ENCODE measurements at regions not wholly inside any gene's neighbourhood (a gene's known extent, or its start where the extent isn't known, plus 50 kb on each side); places are given as distances from the start of the nearest gene placed in this dataset.

DNA sequence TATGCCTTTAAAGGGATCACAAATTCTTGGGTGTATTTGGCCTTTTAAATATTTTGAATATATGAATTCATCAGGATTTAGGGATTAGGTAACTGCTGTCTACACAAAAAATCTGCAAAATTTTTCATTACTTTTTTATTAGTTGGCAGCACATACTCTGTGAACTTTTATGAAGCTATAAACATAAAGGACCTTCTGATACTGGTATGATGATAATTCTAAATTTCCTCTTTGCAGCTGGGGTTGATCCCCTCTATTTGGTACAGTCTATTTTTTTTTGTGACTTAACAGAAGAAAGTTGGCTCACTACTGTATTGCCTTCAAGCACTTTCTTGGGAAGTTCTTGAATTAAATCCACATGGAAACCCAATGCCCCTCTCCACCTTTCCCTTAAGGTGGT is 416.1 kb downstream of the LMO4 start:
- TF ChIP-seq POLR2AphosphoS5 (IDR thresholded peaks at IDR 0.05) (no peak), CTCF (IDR thresholded peaks at IDR 0.05 in 8 of 11, conservative IDR thresholded peaks at IDR 0.05 in 3 of 11) (no peak), POLR2A (IDR thresholded peaks at IDR 0.05) (no peak)
